SK-N-SH (cell line): ENCODE measurements at regions not wholly inside any gene's neighbourhood (a gene's known extent, or its start where the extent isn't known, plus 50 kb on each side); places are given as distances from the start of the nearest gene placed in this dataset.

ENCODE experiments used
- CTCF ChIA-PET: fragments of 300-600, 350-600 bp; formaldehyde crosslinking; extraction: SDS; loops from one replicate; lab custom pipeline; 2021; lab: Yijun Ruan, JAX
- POLR2A ChIA-PET: fragments of 350-600 bp; sonication (Branson Sonifier 250); formaldehyde crosslinking; extraction: SDS; loops from one replicate; lab custom pipeline; 2020; ENCODE audit warnings: antibody characterized with exemption, inconsistent platforms; lab: Yijun Ruan, JAX
- DNase-seq: peaks from one replicate; pipeline ENCODE4 v3.0.0; 2012
- H2AFZ ChIP-seq: fragments of 200-600 bp; sonication (generic); 2 replicates; pipeline ENCODE4 v1.8.1; 2016; ENCODE audit warnings: antibody characterized with exemption, mild to moderate bottlenecking, low read depth
- H3F3A ChIP-seq: fragments of 200-600 bp; sonication (generic); replicated peaks from 2 replicates; pipeline ENCODE3; 2016; ENCODE audit warnings: antibody characterized with exemption, mild to moderate bottlenecking; ENCODE audit not compliant: insufficient read depth
- H3K27ac ChIP-seq, 2 experiments: fragments of 200-500 bp in 1 of 2; fragments of 200-600 bp in 1 of 2; sonication (Bioruptor generic) in 1 of 2; sonication (generic), shearing (Covaris generic) in 1 of 2; 2 replicates each; pipeline versions ENCODE4 v1.5.1 to v1.6.1; 2014 to 2016; ENCODE audit warnings: low read depth in 2 of 2, inconsistent platforms in 1 of 2, low read length in 1 of 2, mild to moderate bottlenecking in 1 of 2, mixed read lengths in 1 of 2
- H3K27me3 ChIP-seq: fragments of 200-600 bp; sonication (generic), shearing (Covaris generic); 2 replicates; pipeline ENCODE4 v1.6.1; 2016; ENCODE audit warnings: mixed run types; ENCODE audit not compliant: insufficient read depth
- H3K36me3 ChIP-seq, 2 experiments: fragments of 200-500 bp in 1 of 2; fragments of 200-600 bp in 1 of 2; sonication (Bioruptor generic) in 1 of 2; sonication (generic) in 1 of 2; replicated peaks in 1 of 2; 2 replicates each; pipeline versions ENCODE3 to v1.5.1; 2014 to 2016; ENCODE audit warnings: low read length in 1 of 2, mild to moderate bottlenecking in 1 of 2; ENCODE audit not compliant: insufficient read depth in 2 of 2, control insufficient read depth in 1 of 2
- H3K4me1 ChIP-seq, 2 experiments: fragments of 200-500 bp in 1 of 2; fragments of 200-600 bp in 1 of 2; sonication (Bioruptor generic) in 1 of 2; sonication (generic), shearing (Covaris generic) in 1 of 2; 2 replicates each; pipeline versions ENCODE4 v1.5.1 to v1.6.1; 2014 to 2016; ENCODE audit warnings: low read depth in 1 of 2, low read length in 1 of 2, mixed run types in 1 of 2; ENCODE audit not compliant: insufficient read depth in 2 of 2, control insufficient read depth in 1 of 2
- H3K4me2 ChIP-seq: fragments of 200-600 bp; sonication (generic), shearing (Covaris generic); 2 replicates; pipeline ENCODE4 v1.6.1; 2017; ENCODE audit warnings: mixed run types
- H3K4me3 ChIP-seq, 2 experiments: fragments of 200-500 bp in 1 of 2; fragments of 200-600 bp in 1 of 2; sonication (Bioruptor generic) in 1 of 2; sonication (generic), shearing (Covaris generic) in 1 of 2; 2 replicates each; pipeline versions ENCODE4 v1.5.1 to v1.8.1; 2014 to 2016; ENCODE audit warnings: low read depth in 2 of 2, inconsistent platforms in 1 of 2, low read length in 1 of 2, mild to moderate bottlenecking in 1 of 2, mixed read lengths in 1 of 2, moderate library complexity in 1 of 2
- H3K79me2 ChIP-seq: fragments of 200-600 bp; sonication (generic); 2 replicates; pipeline ENCODE4 v1.8.1; 2017; ENCODE audit warnings: mild to moderate bottlenecking; ENCODE audit not compliant: insufficient read depth
- H3K9ac ChIP-seq: fragments of 200-600 bp; sonication (generic); 2 replicates; pipeline ENCODE4 v1.6.1; 2017; ENCODE audit warnings: mixed run types
- H3K9me2 ChIP-seq: fragments of 200-600 bp; sonication (generic); 2 replicates; pipeline ENCODE4 v1.6.1; 2017; ENCODE audit warnings: mixed run types
- H3K9me3 ChIP-seq: fragments of 200-600 bp; sonication (generic); 2 replicates; pipeline ENCODE4 v1.6.1; 2017; ENCODE audit warnings: mixed run types, mild to moderate bottlenecking, moderate library complexity
- H4K20me1 ChIP-seq: fragments of 200-600 bp; sonication (generic); 2 replicates; pipeline ENCODE4 v1.6.1; 2017; ENCODE audit warnings: mild to moderate bottlenecking, mixed run types; ENCODE audit not compliant: insufficient read depth
- CHD2 ChIP-seq: fragments of 150-350 bp; IDR thresholded peaks from 2 replicates; pipeline ENCODE4 v1.6.1; 2018; ENCODE audit warnings: low read length; ENCODE audit not compliant: partially characterized antibody
- ELF1 ChIP-seq: IDR thresholded peaks from 2 replicates; pipeline ENCODE4 v1.4.0; 2012
- EP300 ChIP-seq, 2 experiments: IDR thresholded peaks; 2 replicates each; pipeline versions ENCODE4 v1.4.0 to v1.6.1; 2012; ENCODE audit warnings: borderline replicate concordance in 1 of 2, low read depth in 1 of 2, low read length in 1 of 2
- FOSL2 ChIP-seq: IDR thresholded peaks from 2 replicates; pipeline ENCODE4 v1.4.0; 2012; ENCODE audit warnings: low read depth, mild to moderate bottlenecking, moderate library complexity, borderline replicate concordance
- FOXM1 ChIP-seq: IDR thresholded peaks from 2 replicates; pipeline ENCODE4 v1.4.0; 2012; ENCODE audit warnings: low read depth, mild to moderate bottlenecking
- GATA2 ChIP-seq: sonication (generic); formaldehyde crosslinking; IDR thresholded peaks from 2 replicates; pipeline ENCODE4 v1.5.0; 2020; ENCODE audit warnings: mild to moderate bottlenecking, missing genetic modification reagents
- MXI1 ChIP-seq: IDR thresholded peaks from 2 replicates; pipeline ENCODE4 v1.6.1; 2012; ENCODE audit warnings: mild to moderate bottlenecking, low read depth, low read length, improper control_type of control experiment
- NRF1 ChIP-seq: IDR thresholded peaks from 2 replicates; pipeline ENCODE4 v1.6.1; 2012; ENCODE audit warnings: low read depth, mild to moderate bottlenecking, low read length
- POLR2AphosphoS5 ChIP-seq: IDR thresholded peaks from 2 replicates; pipeline ENCODE4 v1.6.1; 2012; ENCODE audit warnings: low read depth, low read length
- RAD21 ChIP-seq: IDR thresholded peaks from 2 replicates; pipeline ENCODE4 v1.6.1; 2012; ENCODE audit warnings: mild to moderate bottlenecking, low read length
- RCOR1 ChIP-seq: fragments of 150-350 bp; IDR thresholded peaks from 2 replicates; pipeline ENCODE4 v1.6.1; 2017; ENCODE audit warnings: antibody characterized with exemption, low read length
- SMC3 ChIP-seq: IDR thresholded peaks from 2 replicates; pipeline ENCODE4 v1.6.1; 2012; ENCODE audit warnings: low read depth, low read length, improper control_type of control experiment
- TAF1 ChIP-seq: IDR thresholded peaks from 2 replicates; pipeline ENCODE4 v1.6.1; 2012; ENCODE audit warnings: low read depth, mild to moderate bottlenecking, low read length, moderate library complexity, borderline replicate concordance
- TCF12 ChIP-seq: IDR thresholded peaks from 2 replicates; pipeline ENCODE4 v1.4.0; 2012
- TEAD4 ChIP-seq: IDR thresholded peaks from 2 replicates; pipeline ENCODE4 v1.4.0; 2012; ENCODE audit warnings: mild to moderate bottlenecking, borderline replicate concordance; ENCODE audit not compliant: insufficient read depth
- YY1 ChIP-seq: IDR thresholded peaks from 2 replicates; pipeline ENCODE4 v1.4.0; 2012; ENCODE audit warnings: low read depth, mild to moderate bottlenecking
- WGBS: methylation state at CpG from one replicate; pipeline ENCODE4 v1.1.6; 2017; ENCODE audit warnings: low lambda C conversion rate; 5-methylcytosine and 5-hydroxymethylcytosine counted together
- TF ChIP-seq, protein P1 (sequence below): IDR thresholded peaks from 2 replicates; pipeline ENCODE4 v1.4.0; 2012; ENCODE audit warnings: low read depth, borderline replicate concordance
- TF ChIP-seq, protein P2 (sequence below): fragments of 200-600 bp; sonication (generic); IDR thresholded peaks from 2 replicates; pipeline ENCODE4 v1.6.1; 2017; ENCODE audit warnings: antibody characterized with exemption, mild to moderate bottlenecking, moderate library complexity
- TF ChIP-seq, protein P3 (sequence below): IDR thresholded peaks from 2 replicates; pipeline ENCODE4 v1.6.1; 2012; ENCODE audit warnings: mild to moderate bottlenecking, low read depth, low read length, moderate library complexity
- TF ChIP-seq, protein P4 (sequence below): IDR thresholded peaks from 2 replicates; pipeline ENCODE4 v1.4.0; 2012; ENCODE audit warnings: low read depth

DNA sequence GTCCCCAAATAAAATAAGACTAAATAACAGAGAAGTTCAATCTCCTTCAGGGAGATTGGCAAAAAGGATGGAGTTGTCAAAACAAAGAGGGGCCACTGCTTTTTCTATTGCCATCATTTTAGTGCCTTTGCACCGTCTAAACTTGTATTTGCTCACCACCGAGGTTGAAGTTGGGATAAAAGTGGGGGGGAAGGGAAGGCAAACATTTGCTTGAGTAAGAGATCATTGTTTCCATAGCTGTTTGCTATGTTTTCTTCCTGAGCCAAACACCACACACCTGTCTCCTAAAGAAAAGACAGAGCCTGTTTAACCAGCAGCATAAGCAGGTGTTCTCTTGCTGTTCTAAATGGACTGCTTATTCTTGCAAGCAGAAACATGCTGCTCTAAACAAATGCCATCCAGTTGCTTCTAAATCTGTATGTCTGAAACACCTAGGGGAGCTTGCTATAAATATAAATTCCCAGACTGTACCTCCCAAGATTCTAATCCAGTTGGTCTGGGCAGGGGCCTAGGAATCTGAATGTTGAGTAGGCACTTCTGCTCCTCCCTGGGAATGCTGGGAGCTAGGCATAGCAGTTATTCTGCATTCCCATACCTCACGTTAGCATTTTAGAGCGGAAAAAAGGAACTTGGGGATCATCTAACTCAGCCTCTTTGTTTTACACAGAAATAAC is 179.4 kb upstream of the ARL4C start:
- POLR2A ChIA-PET = no interaction called here
- WGBS = 73% methylated on average over 4 of the region's 4 CpGs
- TF ChIP-seq ELF1 (no peak), EP300 (IDR thresholded peaks at IDR 0.05; ENCODE audit: borderline replicate concordance in 1 of 2, low read depth in 1 of 2, low read length in 1 of 2) (no peak), SMC3 (no peak), FOSL2 (no peak)
- Histone ChIP-seq H4K20me1 (no peaks in the 10 kb centered on the region), H3K4me3 (no peak overlapping the region), H3K36me3 (no peaks in the 10 kb centered on the region), H3K4me2 (no peak overlapping the region), H2AFZ (no peak overlapping the region), H3K9me3 (no peaks in the 10 kb centered on the region), H3K27ac (no peak overlapping the region), H3K9me2 (no peaks in the 10 kb centered on the region), H3K9ac (no peak overlapping the region), H3K27me3 (no peaks in the 10 kb centered on the region), H3K4me1 (peaks cover 2 to 35% of the 10 kb centered on the region in 2 experiments; a peak in 3 of 4 replicates), H3K79me2 (no peaks in the 10 kb centered on the region), H3F3A (peaks cover 29% of the 10 kb centered on the region)
- no peak for DNase-seq
- CTCF ChIA-PET = no interaction called here

DNA sequence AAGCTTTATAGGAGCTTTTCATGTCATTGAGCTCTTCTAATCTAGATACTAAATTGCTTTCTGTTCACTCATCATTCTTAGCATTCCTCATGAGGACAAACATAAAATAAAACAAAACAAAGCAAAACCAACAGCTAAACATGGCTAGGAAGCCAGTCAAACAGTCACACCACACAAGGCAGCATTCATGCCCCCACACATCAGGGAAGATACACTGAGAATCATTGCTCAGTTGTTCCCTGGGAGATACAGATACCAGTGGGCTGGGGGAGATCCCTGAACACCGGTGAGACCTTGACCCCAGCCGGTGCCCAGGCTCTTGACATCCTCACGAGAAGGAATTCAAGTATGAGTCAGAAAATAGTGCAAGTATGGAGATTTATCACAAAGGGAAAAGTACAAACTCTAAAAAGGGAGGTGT is 177.9 kb upstream of the ARL4C start:
- H3K4me1 ChIP-seq = peaks cover 2 to 29% of the 10 kb centered on the region in 2 experiments; a peak in 3 of 4 replicates
- POLR2A ChIA-PET = no interaction called here
- H3K27me3 ChIP-seq = no peaks in the 10 kb centered on the region
- H3K4me2 ChIP-seq = peak overlapping the region; percentile 53
- 17% methylated on average over 3 of the region's 3 CpGs for whole genome bisulfite sequencing
- no peaks in the 10 kb centered on the region for H3K9me3 ChIP-seq
- CTCF ChIA-PET = no interaction called here
- H3K36me3 ChIP-seq = no peaks in the 10 kb centered on the region
- H3K4me3 ChIP-seq = no peak overlapping the region
- no peak for DNase-seq
- no peaks in the 10 kb centered on the region for H3K9me2 ChIP-seq
- H3K9ac ChIP-seq = 0 out of 2 replicates have a peak overlapping the region, but pooled peaks have one; percentile 25
- H4K20me1 ChIP-seq = no peaks in the 10 kb centered on the region
- H3K79me2 ChIP-seq = no peaks in the 10 kb centered on the region
- peak overlapping the region; percentile 60; the same call in 1 of the 2 replicates for H2AFZ ChIP-seq
- H3K27ac ChIP-seq = peak overlapping the region in 1 of 2 experiments; percentile 59; a peak in 2 of 4 replicates
- peaks cover 20% of the 10 kb centered on the region for H3F3A ChIP-seq
- TF ChIP-seq POLR2AphosphoS5 = no peak
- TF ChIP-seq, protein P1, sequence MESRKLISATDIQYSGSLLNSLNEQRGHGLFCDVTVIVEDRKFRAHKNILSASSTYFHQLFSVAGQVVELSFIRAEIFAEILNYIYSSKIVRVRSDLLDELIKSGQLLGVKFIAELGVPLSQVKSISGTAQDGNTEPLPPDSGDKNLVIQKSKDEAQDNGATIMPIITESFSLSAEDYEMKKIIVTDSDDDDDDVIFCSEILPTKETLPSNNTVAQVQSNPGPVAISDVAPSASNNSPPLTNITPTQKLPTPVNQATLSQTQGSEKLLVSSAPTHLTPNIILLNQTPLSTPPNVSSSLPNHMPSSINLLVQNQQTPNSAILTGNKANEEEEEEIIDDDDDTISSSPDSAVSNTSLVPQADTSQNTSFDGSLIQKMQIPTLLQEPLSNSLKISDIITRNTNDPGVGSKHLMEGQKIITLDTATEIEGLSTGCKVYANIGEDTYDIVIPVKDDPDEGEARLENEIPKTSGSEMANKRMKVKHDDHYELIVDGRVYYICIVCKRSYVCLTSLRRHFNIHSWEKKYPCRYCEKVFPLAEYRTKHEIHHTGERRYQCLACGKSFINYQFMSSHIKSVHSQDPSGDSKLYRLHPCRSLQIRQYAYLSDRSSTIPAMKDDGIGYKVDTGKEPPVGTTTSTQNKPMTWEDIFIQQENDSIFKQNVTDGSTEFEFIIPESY = no peak
- TF ChIP-seq, protein P2, sequence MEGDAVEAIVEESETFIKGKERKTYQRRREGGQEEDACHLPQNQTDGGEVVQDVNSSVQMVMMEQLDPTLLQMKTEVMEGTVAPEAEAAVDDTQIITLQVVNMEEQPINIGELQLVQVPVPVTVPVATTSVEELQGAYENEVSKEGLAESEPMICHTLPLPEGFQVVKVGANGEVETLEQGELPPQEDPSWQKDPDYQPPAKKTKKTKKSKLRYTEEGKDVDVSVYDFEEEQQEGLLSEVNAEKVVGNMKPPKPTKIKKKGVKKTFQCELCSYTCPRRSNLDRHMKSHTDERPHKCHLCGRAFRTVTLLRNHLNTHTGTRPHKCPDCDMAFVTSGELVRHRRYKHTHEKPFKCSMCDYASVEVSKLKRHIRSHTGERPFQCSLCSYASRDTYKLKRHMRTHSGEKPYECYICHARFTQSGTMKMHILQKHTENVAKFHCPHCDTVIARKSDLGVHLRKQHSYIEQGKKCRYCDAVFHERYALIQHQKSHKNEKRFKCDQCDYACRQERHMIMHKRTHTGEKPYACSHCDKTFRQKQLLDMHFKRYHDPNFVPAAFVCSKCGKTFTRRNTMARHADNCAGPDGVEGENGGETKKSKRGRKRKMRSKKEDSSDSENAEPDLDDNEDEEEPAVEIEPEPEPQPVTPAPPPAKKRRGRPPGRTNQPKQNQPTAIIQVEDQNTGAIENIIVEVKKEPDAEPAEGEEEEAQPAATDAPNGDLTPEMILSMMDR = no peak
- no peak for TF ChIP-seq FOXM1
- no peak for TF ChIP-seq NRF1
- TF ChIP-seq, protein P3, sequence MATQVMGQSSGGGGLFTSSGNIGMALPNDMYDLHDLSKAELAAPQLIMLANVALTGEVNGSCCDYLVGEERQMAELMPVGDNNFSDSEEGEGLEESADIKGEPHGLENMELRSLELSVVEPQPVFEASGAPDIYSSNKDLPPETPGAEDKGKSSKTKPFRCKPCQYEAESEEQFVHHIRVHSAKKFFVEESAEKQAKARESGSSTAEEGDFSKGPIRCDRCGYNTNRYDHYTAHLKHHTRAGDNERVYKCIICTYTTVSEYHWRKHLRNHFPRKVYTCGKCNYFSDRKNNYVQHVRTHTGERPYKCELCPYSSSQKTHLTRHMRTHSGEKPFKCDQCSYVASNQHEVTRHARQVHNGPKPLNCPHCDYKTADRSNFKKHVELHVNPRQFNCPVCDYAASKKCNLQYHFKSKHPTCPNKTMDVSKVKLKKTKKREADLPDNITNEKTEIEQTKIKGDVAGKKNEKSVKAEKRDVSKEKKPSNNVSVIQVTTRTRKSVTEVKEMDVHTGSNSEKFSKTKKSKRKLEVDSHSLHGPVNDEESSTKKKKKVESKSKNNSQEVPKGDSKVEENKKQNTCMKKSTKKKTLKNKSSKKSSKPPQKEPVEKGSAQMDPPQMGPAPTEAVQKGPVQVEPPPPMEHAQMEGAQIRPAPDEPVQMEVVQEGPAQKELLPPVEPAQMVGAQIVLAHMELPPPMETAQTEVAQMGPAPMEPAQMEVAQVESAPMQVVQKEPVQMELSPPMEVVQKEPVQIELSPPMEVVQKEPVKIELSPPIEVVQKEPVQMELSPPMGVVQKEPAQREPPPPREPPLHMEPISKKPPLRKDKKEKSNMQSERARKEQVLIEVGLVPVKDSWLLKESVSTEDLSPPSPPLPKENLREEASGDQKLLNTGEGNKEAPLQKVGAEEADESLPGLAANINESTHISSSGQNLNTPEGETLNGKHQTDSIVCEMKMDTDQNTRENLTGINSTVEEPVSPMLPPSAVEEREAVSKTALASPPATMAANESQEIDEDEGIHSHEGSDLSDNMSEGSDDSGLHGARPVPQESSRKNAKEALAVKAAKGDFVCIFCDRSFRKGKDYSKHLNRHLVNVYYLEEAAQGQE = no peak
- no peak for TF ChIP-seq MXI1
- TF ChIP-seq YY1 = no peak
- no peak for TF ChIP-seq GATA2 (CRISPR knock-in tag)
- TF ChIP-seq, protein P4, sequence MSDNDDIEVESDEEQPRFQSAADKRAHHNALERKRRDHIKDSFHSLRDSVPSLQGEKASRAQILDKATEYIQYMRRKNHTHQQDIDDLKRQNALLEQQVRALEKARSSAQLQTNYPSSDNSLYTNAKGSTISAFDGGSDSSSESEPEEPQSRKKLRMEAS = no peak
- peak; percentile 34; the same call in 1 of the 2 replicates for TF ChIP-seq TEAD4
- TF ChIP-seq TAF1 = no peak
- no peak for TF ChIP-seq RAD21
- peak; percentile 30; the same call in 1 of the 2 replicates for TF ChIP-seq TCF12
- no peak for TF ChIP-seq RCOR1
- no peak for TF ChIP-seq CHD2
